Lower leg skin (tissue), 4 donors: ENCODE measurements at regions not wholly inside any gene's neighbourhood (a gene's known extent, or its start where the extent isn't known, plus 50 kb on each side); places are given as distances from the start of the nearest gene placed in this dataset.
"Not testable (repeated sequence)": the region's sequence is repeated elsewhere in the genome, so short reads cannot be mapped to it uniquely, and the experiment has no call there.

Source experiments
- DNase-seq, 2 donors: peaks; one replicate each; pipeline ENCODE4 v3.0.0-alpha.2; 2019; ENCODE audit warnings: low spot score in 2 of 2
- H3K4me3 ChIP-seq: fragments of 200-600 bp; sonication (generic); 2 replicates; pipeline ENCODE4 v1.5.1; 2017; ENCODE audit warnings: mild to moderate bottlenecking, low read depth; ENCODE audit not compliant: poor library complexity, severe bottlenecking
- CTCF ChIP-seq, 3 donors: fragments of 450-650 bp; IDR thresholded peaks; one replicate each; pipeline ENCODE4 v1.5.1; 2016; ENCODE audit warnings: antibody characterized with exemption in 3 of 3, mild to moderate bottlenecking in 3 of 3, moderate library complexity in 2 of 3
- POLR2A ChIP-seq, 2 donors: fragments of 450-650 bp; IDR thresholded peaks; one replicate each; pipeline ENCODE4 v1.6.1; 2016 to 2017; ENCODE audit warnings: antibody characterized with exemption in 2 of 2, mild to moderate bottlenecking in 1 of 2, moderate library complexity in 1 of 2
- WGBS, 2 donors: methylation state at CpG; one replicate each; pipeline ENCODE4 v1.1.5; 2018; 5-methylcytosine and 5-hydroxymethylcytosine counted together
- intact Hi-C: fragments of 100-400 bp; cut with DNase I; formaldehyde crosslinking; loops from one replicate; pipeline ENCODE4 v1.15.0; 2023; ENCODE audit warnings: low total_unique reads

GRCh38 chr5:174459071-174459702 is 265.2 kb upstream of the MSX2 start:
- TF ChIP-seq POLR2A (IDR thresholded peaks at IDR 0.05) (no peak), CTCF (IDR thresholded peaks at IDR 0.05) (no peak)
- H3K4me3 ChIP-seq: no peak overlapping the region
- intact Hi-C loops: no loop called here
- WGBS, 2 donors: 44 to 45% methylated on average over 12 of the region's 12 CpGs
- DNase-seq: no peak

- TF ChIP-seq POLR2A (IDR thresholded peaks at IDR 0.05): no peak
- no peak for TF ChIP-seq CTCF (IDR thresholded peaks at IDR 0.05)
- 34 to 38% methylated on average over 9 of the region's 9 CpGs for WGBS, 2 donors
- intact Hi-C loops: no loop called here
- no peak overlapping the region for H3K4me3 ChIP-seq
- no peak for DNase-seq
Observed at GRCh38 chr5:174459832-174460448, 264.4 kb upstream of the MSX2 start.

GRCh38 chr5:174462129-174462528 is 262.3 kb upstream of the MSX2 start:
- TF ChIP-seq CTCF (IDR thresholded peaks at IDR 0.05) (no peak), POLR2A (IDR thresholded peaks at IDR 0.05) (no peak)
- H3K4me3 ChIP-seq: no peak overlapping the region
- WGBS, 2 donors: 77 to 78% methylated on average over 4 of the region's 4 CpGs
- intact Hi-C loops: no loop called here
- no peak for DNase-seq

DNA sequence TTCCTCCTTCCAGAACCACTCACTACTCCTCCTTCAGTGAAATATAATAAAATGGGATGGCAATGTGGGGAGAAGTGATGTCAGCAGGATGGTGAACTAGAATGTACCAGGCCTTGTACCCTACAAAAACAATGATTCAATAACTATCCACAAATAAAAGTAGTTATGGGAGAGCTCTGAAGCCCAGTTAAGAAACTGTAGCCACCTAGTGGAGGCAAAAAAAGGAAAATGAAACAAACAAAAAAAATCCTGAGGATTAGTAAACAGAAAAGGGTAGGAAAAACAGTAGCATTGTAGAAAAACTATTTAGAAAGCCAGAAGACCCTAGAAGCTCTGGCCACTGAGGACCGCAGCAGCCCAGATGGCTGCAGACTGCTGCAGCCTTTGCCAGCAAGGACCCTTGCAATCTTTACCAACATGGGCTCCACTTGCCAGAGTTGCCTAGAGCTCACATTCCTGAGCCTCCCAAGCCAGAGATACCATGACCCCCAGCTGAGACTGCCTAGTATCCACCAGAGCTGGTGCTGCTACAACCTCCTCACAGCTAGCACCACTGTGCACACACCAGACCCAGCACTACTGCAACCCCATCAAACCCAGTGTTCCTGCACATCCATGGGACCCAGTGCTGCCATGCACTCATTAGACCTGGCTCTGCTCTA is 259.7 kb upstream of the MSX2 start:
- WGBS, 2 donors: 88 to 92% methylated on average over 1 of the region's 1 CpG
- DNase-seq: no peak
- intact Hi-C loops: no loop called here
- no peak overlapping the region for H3K4me3 ChIP-seq
- no peak for TF ChIP-seq POLR2A (IDR thresholded peaks at IDR 0.05)

GRCh38 chr5:174471528-174471927 is 252.9 kb upstream of the MSX2 start:
- DNase-seq, intact Hi-C loops, H3K4me3 ChIP-seq: not testable (repeated sequence)
- 77 to 95% methylated on average over 3 of the region's 3 CpGs for WGBS, 2 donors

DNA sequence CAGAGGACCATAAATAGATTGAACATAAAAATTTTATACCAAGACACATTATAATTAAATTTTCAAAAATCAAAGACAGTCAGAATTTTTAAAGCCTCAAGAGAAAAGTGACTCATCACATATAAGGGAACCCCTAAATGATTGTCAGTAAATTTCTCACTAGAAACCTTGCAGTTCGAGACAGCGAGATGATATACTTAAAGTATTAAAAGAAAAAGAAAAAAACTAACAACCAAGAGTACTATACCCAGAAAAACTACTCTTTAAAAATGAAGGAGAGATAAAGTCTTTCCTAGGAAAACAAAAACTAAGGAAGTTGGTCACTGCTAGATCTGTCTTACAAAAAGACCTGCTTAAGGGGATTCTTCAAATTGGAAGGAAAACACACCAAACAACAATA is 251.4 kb upstream of the MSX2 start:
- no peak for DNase-seq
- H3K4me3 ChIP-seq: no peak overlapping the region
- intact Hi-C loops: no loop called here
- TF ChIP-seq CTCF (IDR thresholded peaks at IDR 0.05) (no peak), POLR2A (IDR thresholded peaks at IDR 0.05) (no peak)
- WGBS, 2 donors: 89 to 93% methylated on average over 2 of the region's 2 CpGs

GRCh38 chr5:174476001-174476400 is 248.4 kb upstream of the MSX2 start:
- H3K4me3 ChIP-seq, intact Hi-C loops, DNase-seq: not testable (repeated sequence)
- 94 to 95% methylated on average over 3 of the region's 3 CpGs for WGBS, 2 donors
